CMK (cell line): ENCODE measurements at regions not wholly inside any gene's neighbourhood (a gene's known extent, or its start where the extent isn't known, plus 50 kb on each side); places are given as distances from the start of the nearest gene placed in this dataset.
"Not testable (repeated sequence)": the region's sequence is repeated elsewhere in the genome, so short reads cannot be mapped to it uniquely, and the experiment has no call there.

Experiments used
- DNase-seq: peaks from one replicate; pipeline ENCODE4 v3.0.0-alpha.2; 2010; ENCODE audit warnings: low read depth

- DNase-seq: no peak
Observed at GRCh38 chrX:140065961-140066662, 100.8 kb upstream of the CXorf66 start.

- no peak for DNase-seq
Observed at GRCh38 chrX:140064993-140065392, 99.7 kb upstream of the CXorf66 start.

GRCh38 chrX:140057001-140057411, 91.7 kb upstream of the CXorf66 start:
- DNase-seq: peak; percentile 32

- DNase-seq: no peak
Observed at GRCh38 chrX:140053846-140054245, 88.5 kb upstream of the CXorf66 start.

- no peak for DNase-seq
Observed at GRCh38 chrX:140050906-140051305, 85.6 kb upstream of the CXorf66 start.

- DNase-seq: no peak
Observed at GRCh38 chrX:140040386-140040785, 75.1 kb upstream of the CXorf66 start.

GRCh38 chrX:140038842-140039241, 73.5 kb upstream of the CXorf66 start:
- no peak for DNase-seq

- no peak for DNase-seq
Observed at GRCh38 chrX:140034916-140035315, 69.6 kb upstream of the CXorf66 start.

GRCh38 chrX:140022482-140022881, 57.2 kb upstream of the CXorf66 start:
- DNase-seq: no peak

GRCh38 chrX:140019134-140019533, 53.8 kb upstream of the CXorf66 start:
- not testable (repeated sequence) for DNase-seq
